ENCODE measurements at regions not wholly inside any gene's neighbourhood (a gene's known extent, or its start where the extent isn't known, plus 50 kb on each side); places are given as distances from the start of the nearest gene placed in this dataset.
"Not testable (repeated sequence)": the region's sequence is repeated elsewhere in the genome, so short reads cannot be mapped to it uniquely, and the experiment has no call there.

DNA sequence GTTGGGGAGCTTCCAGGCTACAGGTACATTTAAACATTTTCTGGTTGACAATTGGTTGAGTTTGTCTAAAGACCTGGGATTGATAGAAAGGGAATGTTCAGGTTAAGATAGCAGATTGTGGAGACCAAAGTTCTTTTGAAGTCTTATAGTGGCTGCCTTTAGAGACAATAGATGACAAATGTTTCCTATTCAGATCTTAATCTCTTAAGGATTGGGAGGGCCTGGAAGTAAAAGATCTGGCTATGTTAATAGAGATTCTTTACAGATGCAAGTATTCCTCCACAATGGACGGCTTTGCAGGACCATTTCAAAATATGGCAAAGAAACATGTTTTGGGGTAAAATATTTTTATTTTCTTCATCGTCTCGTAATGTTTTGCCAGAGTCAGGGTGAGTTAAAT is 128.7 kb upstream of the TSC22D1 start:
- TF ChIP-seq POLR2A (IDR thresholded peaks at IDR 0.05; ENCODE audit: low read length); CEBPB (IDR thresholded peaks at IDR 0.05); BHLHE40 (IDR thresholded peaks at IDR 0.05; ENCODE audit: low read depth, low read length); RAD21 (conservative IDR thresholded peaks at IDR 0.05 in 1 of 2, IDR thresholded peaks at IDR 0.05 in 1 of 2): not testable (repeated sequence)
- TF ChIP-seq, protein P1, sequence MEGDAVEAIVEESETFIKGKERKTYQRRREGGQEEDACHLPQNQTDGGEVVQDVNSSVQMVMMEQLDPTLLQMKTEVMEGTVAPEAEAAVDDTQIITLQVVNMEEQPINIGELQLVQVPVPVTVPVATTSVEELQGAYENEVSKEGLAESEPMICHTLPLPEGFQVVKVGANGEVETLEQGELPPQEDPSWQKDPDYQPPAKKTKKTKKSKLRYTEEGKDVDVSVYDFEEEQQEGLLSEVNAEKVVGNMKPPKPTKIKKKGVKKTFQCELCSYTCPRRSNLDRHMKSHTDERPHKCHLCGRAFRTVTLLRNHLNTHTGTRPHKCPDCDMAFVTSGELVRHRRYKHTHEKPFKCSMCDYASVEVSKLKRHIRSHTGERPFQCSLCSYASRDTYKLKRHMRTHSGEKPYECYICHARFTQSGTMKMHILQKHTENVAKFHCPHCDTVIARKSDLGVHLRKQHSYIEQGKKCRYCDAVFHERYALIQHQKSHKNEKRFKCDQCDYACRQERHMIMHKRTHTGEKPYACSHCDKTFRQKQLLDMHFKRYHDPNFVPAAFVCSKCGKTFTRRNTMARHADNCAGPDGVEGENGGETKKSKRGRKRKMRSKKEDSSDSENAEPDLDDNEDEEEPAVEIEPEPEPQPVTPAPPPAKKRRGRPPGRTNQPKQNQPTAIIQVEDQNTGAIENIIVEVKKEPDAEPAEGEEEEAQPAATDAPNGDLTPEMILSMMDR (IDR thresholded peaks at IDR 0.05): not testable (repeated sequence)
- TF ChIP-seq, protein P2, sequence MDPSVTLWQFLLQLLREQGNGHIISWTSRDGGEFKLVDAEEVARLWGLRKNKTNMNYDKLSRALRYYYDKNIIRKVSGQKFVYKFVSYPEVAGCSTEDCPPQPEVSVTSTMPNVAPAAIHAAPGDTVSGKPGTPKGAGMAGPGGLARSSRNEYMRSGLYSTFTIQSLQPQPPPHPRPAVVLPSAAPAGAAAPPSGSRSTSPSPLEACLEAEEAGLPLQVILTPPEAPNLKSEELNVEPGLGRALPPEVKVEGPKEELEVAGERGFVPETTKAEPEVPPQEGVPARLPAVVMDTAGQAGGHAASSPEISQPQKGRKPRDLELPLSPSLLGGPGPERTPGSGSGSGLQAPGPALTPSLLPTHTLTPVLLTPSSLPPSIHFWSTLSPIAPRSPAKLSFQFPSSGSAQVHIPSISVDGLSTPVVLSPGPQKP (IDR thresholded peaks at IDR 0.05; ENCODE audit: low read depth, low read length): not testable (repeated sequence)
- TF ChIP-seq, protein P3, sequence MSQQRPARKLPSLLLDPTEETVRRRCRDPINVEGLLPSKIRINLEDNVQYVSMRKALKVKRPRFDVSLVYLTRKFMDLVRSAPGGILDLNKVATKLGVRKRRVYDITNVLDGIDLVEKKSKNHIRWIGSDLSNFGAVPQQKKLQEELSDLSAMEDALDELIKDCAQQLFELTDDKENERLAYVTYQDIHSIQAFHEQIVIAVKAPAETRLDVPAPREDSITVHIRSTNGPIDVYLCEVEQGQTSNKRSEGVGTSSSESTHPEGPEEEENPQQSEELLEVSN (IDR thresholded peaks at IDR 0.05; ENCODE audit: borderline replicate concordance, low read depth): not testable (repeated sequence)
